ENCODE measurements at regions not wholly inside any gene's neighbourhood (a gene's known extent, or its start where the extent isn't known, plus 50 kb on each side); places are given as distances from the start of the nearest gene placed in this dataset.

DNA sequence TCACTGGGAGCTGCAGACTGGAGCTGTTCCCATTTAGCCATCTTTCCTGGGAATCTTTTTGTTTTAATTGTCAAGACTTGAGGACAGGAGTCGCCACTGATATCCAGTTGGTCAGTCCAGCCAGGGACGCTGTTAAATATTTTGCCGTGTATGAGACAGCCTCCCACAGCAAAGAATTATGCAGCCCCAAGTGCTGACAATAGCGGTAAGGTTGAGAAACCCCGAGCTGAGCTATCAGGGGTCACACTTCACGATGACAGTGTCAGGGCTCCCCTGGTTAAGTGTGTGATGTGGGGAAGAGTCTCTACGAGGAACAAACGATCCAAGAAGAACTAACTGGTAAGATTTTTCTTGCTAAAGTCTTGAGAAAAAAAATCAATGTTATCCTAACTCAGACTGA is 372.0 kb upstream of the MPDZ start:
- Histone ChIP-seq H3K4me3 (no peak overlapping the region), H3K4me1 (ENCODE audit: insufficient read depth) (no peaks in the 10 kb centered on the region), H3K9me3 (no peaks in the 10 kb centered on the region), H3K36me3 (no peaks in the 10 kb centered on the region), H3K27ac (no peak overlapping the region), H3K27me3 (no peaks in the 10 kb centered on the region)
- TF ChIP-seq POLR2A (IDR thresholded peaks at IDR 0.05) = no peak
- TF ChIP-seq, protein P1, sequence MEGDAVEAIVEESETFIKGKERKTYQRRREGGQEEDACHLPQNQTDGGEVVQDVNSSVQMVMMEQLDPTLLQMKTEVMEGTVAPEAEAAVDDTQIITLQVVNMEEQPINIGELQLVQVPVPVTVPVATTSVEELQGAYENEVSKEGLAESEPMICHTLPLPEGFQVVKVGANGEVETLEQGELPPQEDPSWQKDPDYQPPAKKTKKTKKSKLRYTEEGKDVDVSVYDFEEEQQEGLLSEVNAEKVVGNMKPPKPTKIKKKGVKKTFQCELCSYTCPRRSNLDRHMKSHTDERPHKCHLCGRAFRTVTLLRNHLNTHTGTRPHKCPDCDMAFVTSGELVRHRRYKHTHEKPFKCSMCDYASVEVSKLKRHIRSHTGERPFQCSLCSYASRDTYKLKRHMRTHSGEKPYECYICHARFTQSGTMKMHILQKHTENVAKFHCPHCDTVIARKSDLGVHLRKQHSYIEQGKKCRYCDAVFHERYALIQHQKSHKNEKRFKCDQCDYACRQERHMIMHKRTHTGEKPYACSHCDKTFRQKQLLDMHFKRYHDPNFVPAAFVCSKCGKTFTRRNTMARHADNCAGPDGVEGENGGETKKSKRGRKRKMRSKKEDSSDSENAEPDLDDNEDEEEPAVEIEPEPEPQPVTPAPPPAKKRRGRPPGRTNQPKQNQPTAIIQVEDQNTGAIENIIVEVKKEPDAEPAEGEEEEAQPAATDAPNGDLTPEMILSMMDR (IDR thresholded peaks at IDR 0.05) = no peak
- no peak for TF ChIP-seq EP300 (IDR thresholded peaks at IDR 0.05)
- DNase-seq = no peak
- 84 to 86% (median 84%) methylated on average over 8 of the region's 8 CpGs for WGBS, 3 donors
- intact Hi-C loops (cut with DNase I) = no loop called here

DNA sequence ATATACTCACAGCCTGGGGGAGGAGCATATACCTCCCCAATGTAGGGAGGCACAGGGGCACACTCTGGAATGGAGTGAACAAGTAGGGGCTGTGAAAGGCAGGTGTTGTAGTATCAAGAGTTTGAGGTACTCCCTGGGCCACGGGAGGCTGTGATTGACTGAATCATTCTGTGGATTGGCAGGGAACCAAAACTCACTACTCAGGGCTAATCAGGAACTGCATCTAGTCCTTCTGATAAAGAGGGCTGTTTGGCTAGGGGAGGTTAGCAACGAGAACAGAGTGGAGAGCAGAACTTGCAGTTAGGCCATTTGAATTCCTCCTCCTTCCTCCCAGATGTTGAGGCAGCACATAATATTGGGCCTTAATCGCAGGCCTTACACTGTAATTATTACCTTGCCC is 369.2 kb upstream of the MPDZ start:
- Histone ChIP-seq H3K27me3 (no peaks in the 10 kb centered on the region), H3K4me3 (no peak overlapping the region), H3K36me3 (no peaks in the 10 kb centered on the region), H3K27ac (no peak overlapping the region), H3K9me3 (no peaks in the 10 kb centered on the region), H3K4me1 (ENCODE audit: insufficient read depth) (no peaks in the 10 kb centered on the region)
- TF ChIP-seq POLR2A (IDR thresholded peaks at IDR 0.05) (no peak), EP300 (IDR thresholded peaks at IDR 0.05) (no peak)
- TF ChIP-seq, protein P1 (IDR thresholded peaks at IDR 0.05) = no peak
- 88 to 90% (median 90%) methylated on average over 3 of the region's 3 CpGs for WGBS, 3 donors
- DNase-seq = no peak
- intact Hi-C loops (cut with DNase I) = no loop called here

DNA sequence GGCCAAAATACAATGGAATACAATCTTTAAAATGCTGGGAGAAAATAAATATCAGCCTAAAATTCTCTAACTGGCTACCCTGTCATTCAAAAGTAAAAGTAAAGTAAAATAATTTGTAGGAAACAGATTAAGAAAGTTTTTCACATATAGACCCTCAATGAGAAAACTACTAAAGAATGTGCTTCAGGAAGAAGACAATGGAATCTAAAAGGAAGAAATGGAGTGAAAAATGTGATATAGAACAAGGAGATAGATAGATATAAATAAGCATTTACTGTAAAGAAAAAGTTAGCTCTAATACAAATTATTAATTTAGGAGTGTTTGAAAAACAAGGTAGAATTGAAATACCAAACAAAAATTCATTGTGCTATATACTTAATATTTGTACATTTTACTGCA is 368.6 kb upstream of the MPDZ start:
- H3K4me1 ChIP-seq (ENCODE audit: insufficient read depth) = no peaks in the 10 kb centered on the region
- H3K27me3 ChIP-seq = no peaks in the 10 kb centered on the region
- DNase-seq = no peak
- TF ChIP-seq, protein P1 (IDR thresholded peaks at IDR 0.05) = no peak
- TF ChIP-seq POLR2A (IDR thresholded peaks at IDR 0.05) (no peak), EP300 (IDR thresholded peaks at IDR 0.05) (no peak)
- intact Hi-C loops (cut with DNase I) = no loop called here
- H3K9me3 ChIP-seq = no peaks in the 10 kb centered on the region
- no peak overlapping the region for H3K27ac ChIP-seq
- H3K36me3 ChIP-seq = no peaks in the 10 kb centered on the region
- no peak overlapping the region for H3K4me3 ChIP-seq

DNA sequence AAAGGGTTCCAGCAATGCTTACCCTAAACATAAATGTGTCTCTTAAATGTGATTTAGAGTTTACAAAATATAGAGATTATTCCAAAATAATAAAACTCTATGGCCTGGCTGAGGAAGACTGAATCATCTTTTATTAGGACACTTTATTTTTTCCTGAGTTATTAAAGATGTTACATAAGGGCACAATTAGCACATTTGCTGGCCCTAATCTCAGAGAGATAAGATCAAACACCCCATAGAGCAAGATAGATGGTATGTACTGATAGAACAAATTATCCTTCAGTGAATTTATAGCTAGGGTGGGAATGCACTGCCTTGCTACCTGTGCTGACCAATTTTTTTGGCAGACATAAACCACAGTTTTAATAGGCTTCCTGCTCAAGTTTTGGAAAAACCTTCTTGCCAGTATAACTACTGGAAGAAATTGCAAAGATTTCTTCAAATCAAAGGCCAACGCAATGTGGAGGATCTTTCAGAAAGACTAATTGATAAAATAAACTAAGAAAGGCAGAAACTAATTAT is 367.1 kb upstream of the MPDZ start:
- H3K9me3 ChIP-seq = no peaks in the 10 kb centered on the region
- TF ChIP-seq EP300 (IDR thresholded peaks at IDR 0.05) (no peak), POLR2A (IDR thresholded peaks at IDR 0.05) (no peak)
- TF ChIP-seq, protein P1 (IDR thresholded peaks at IDR 0.05) = no peak
- no peaks in the 10 kb centered on the region for H3K4me1 ChIP-seq (ENCODE audit: insufficient read depth)
- no peaks in the 10 kb centered on the region for H3K36me3 ChIP-seq
- H3K27ac ChIP-seq = no peak overlapping the region
- 75 to 90% (median 89%) methylated on average over 1 of the region's 1 CpG for WGBS, 3 donors
- no peaks in the 10 kb centered on the region for H3K27me3 ChIP-seq
- intact Hi-C loops (cut with DNase I) = no loop called here
- H3K4me3 ChIP-seq = no peak overlapping the region
- DNase-seq = no peak
